AG09319 (cell line): ENCODE measurements at regions not wholly inside any gene's neighbourhood (a gene's known extent, or its start where the extent isn't known, plus 50 kb on each side); places are given as distances from the start of the nearest gene placed in this dataset.

Experiments used
- DNase-seq: peaks from one replicate; pipeline ENCODE4 v3.0.0-alpha.2; 2010; ENCODE audit warnings: low read depth; ENCODE audit errors: extremely low read depth
- TF ChIP-seq, protein P1 (sequence below): IDR thresholded peaks from 2 replicates; pipeline ENCODE4 v1.5.1; 2011; ENCODE audit warnings: low read depth, mild to moderate bottlenecking, inconsistent platforms, low read length, moderate library complexity

DNA sequence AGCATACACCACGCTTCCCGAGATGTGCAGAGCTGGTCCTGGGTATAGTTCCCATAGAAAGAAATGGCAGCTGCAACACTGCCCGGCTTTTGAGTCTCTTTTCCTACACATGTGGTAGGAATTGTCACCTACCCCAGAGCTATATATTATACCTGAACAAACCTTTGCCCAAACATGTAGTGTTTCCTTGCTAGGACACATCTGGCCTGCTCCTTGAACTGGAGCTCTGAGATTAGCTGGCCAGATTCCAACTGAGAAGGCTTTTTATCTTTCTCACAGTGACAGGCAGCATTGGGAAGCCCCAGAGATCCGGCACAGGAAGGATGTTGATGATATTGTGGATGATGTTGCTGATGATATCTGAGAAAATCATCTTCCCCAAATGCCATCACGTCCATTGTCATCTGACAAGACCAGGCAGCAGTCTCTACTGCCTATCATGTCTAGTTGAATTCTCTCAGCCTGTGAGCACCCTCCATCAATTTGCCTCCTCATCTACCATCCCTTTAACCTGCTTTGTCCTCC is 115.0 kb upstream of the SMYD2 start:
- DNase-seq, result no peak
- TF ChIP-seq, protein P1, sequence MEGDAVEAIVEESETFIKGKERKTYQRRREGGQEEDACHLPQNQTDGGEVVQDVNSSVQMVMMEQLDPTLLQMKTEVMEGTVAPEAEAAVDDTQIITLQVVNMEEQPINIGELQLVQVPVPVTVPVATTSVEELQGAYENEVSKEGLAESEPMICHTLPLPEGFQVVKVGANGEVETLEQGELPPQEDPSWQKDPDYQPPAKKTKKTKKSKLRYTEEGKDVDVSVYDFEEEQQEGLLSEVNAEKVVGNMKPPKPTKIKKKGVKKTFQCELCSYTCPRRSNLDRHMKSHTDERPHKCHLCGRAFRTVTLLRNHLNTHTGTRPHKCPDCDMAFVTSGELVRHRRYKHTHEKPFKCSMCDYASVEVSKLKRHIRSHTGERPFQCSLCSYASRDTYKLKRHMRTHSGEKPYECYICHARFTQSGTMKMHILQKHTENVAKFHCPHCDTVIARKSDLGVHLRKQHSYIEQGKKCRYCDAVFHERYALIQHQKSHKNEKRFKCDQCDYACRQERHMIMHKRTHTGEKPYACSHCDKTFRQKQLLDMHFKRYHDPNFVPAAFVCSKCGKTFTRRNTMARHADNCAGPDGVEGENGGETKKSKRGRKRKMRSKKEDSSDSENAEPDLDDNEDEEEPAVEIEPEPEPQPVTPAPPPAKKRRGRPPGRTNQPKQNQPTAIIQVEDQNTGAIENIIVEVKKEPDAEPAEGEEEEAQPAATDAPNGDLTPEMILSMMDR, result no peak

DNA sequence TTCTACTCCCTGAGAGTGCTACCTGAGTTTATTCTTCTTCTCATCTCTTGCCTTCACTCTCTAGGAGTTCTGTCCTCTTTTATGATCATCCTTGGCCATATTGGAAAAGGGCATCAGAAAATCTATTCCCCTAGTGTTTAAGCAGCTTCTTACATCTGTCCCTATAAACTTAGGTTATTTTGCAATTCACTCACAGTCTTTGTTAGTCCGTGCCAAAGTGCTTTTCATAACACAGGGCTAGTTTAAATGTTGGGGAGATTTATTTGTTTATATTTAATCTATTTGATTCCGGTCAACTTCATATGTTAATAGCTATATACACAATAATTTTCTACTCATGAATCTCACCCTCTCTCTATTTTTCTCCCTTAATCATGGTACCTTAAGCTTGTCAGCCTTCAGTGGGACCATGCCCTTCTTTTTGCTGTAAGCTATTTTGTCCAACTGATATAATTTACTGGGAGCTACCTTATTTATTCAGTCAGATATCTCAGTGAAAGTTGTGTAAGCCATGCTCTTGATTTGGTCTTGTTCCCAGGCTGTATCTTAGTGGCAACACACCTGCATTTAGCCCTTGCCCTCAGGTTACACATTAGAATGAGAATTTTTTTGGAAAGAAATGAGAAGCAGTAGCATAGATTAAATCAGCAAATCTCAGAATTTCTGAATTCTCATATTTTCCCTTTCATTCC is 106.3 kb upstream of the SMYD2 start:
- no peak for DNase-seq
- TF ChIP-seq, protein P1, result no peak

DNA sequence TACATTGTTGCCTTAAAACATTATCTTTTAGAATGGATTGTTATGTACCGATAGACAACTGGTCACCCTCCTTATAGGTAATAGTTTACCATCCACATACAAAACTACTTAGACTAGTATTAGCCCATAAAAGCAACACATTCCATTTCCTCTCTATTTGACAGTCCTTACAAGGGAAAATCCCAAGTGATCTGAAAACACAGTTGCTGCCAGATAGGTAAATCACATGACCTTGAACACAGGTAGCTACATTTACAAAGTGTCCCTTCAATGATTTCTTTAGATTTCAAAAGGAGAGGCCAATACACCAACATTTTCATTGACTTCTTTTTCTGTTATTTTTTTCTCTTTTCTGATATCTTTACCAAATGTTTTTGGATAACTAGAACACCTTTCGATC is 102.9 kb upstream of the SMYD2 start:
- no peak for DNase-seq
- TF ChIP-seq, protein P1, result no peak

DNA sequence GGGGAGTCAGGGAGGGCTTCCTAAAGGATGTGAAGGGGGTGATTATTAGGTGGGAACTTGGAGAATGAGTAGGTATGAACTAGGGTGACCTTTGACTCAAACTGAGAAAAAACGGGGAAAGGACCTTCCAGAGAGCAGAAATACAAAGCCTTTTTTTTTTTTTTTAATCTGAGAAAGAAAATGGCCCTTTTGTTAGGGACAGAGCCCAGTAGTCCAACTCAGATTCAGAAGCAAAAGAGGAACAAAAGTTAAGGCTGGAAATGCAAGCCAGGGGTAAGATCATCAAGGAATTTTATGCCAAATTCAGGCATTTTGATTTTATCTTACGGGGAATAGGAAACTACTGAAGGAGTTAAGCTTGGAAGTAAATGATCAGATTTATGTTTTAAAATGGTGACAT is 96.0 kb upstream of the SMYD2 start:
- DNase-seq, result no peak

DNA sequence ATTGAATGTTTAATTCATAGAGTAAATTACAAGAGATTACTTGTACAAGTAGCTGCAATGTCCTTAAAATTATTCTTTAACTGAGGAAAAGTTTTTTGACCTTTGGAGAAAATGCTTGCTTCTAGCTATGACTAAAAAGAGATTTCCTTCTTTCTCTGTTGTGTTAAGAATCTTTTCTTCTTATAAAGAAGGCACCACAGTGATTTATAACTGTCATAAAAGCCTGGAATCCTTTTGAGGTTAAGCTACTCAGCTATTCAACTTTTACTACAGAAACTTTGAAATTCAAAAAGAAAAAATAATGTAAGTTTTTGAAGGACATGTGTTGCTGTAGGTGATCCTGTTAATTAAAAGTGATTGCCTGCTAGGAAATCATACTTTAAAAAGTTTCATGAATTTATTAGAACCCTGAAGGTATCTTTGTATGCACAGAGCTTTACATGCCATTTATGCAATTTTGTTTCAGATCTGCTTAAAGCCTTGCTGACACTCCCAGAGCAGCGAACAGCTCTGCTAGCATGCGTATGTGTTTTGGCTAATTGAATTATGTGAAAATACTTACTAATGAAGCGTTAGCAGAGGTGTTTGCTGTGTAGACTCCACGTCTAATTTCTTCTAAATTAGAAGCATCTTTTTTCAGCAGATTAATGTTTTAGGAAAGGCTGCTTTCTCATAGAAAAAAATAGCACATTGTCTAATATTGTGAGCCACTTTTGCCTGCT is 94.7 kb upstream of the SMYD2 start:
- TF ChIP-seq, protein P1, result no peak
- DNase-seq, result no peak

More for the DNA sequence above, 96.0 kb upstream of the SMYD2 start:
- TF ChIP-seq, protein P1, result no peak

DNA sequence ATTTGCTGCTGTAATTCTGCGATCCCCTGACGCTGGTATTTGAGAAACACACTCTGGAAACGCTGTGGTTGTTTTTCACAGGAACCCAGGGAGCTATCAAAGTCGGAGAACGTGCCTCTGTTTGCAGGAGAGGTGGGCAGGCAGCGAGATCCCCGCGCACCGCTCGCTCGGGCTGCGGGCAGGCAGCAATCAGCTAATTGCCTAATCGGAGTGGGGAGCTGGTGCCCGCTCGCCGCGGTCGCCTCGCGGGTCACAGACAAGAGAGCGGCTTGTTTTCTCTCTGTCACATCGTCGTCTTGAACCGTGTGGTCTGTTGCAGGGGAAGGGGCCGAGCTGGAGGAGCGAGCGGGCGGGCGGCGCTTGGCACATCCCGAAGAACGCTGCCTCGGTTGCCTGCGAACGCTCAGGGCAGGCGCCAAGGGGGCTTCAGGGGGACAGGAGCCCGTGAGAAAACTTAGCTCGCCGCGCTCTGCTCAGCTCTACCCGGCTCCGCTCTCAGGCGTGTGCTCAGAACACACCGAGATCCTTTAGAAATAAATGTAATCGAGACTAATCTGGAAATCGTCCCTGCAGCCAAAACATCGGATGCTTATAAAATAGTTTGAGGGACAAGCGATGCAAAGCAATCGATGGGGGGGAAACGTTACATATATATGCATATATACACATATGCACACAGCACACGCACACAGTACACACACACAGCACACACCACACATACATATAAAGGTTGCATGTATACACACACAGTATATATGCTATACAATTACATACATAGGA is 93.6 kb upstream of the SMYD2 start:
- no peak for DNase-seq
- TF ChIP-seq, protein P1, result no peak

DNA sequence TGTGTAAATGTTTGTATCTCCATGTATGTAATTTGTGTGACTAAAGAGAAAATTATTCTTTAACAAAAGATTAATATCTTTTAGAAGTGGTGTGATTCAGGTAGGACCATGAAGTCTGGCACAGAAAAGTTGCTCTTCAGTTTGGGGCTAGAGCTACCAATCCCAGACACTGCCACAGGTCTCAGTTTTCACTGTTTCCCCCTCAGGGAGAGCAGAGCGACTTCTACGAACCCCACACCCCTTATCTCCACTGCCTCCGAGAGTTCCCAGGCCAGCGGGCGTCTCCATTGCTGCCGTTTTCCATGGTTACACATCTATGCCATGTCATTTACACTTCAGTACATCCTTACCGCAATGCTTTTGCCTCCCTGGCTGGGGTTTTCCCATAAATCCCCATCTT is 93.0 kb upstream of the SMYD2 start:
- TF ChIP-seq, protein P1, result no peak
- no peak for DNase-seq
